GM12878 (cell line): ENCODE measurements at regions not wholly inside any gene's neighbourhood (a gene's known extent, or its start where the extent isn't known, plus 50 kb on each side); places are given as distances from the start of the nearest gene placed in this dataset.

Source experiments
- BCL11A ChIP-seq: IDR thresholded peaks from 2 replicates; pipeline ENCODE4 v1.6.1; 2011; ENCODE audit warnings: low read depth, low read length
- BCL3 ChIP-seq: IDR thresholded peaks from 2 replicates; pipeline ENCODE4 v1.6.1; 2011; ENCODE audit warnings: borderline replicate concordance, low read depth, mild to moderate bottlenecking, moderate library complexity, low read length; ENCODE audit not compliant: insufficient read depth, poor library complexity, severe bottlenecking
- EED ChIP-seq: sonication (generic); IDR thresholded peaks from 2 replicates; pipeline ENCODE4 v1.6.1; 2016; ENCODE audit warnings: antibody characterized with exemption, low read depth
- EP300 ChIP-seq, 2 experiments: fragments of 150-350 bp in 1 of 2; IDR thresholded peaks; 2 replicates each; pipeline ENCODE4 v1.6.1; 2011 to 2012; ENCODE audit warnings: low read depth in 2 of 2, low read length in 2 of 2, borderline replicate concordance in 1 of 2, improper control_type of control experiment in 1 of 2, inconsistent platforms in 1 of 2; ENCODE audit not compliant: control insufficient read depth in 1 of 2
- FOXM1 ChIP-seq: IDR thresholded peaks from 2 replicates; pipeline ENCODE4 v1.6.1; 2012; ENCODE audit warnings: low read depth, mild to moderate bottlenecking, inconsistent platforms, low read length, moderate library complexity
- HDAC2 ChIP-seq: fragments of 200-600 bp; sonication (generic); IDR thresholded peaks from 2 replicates; pipeline ENCODE4 v1.6.1; 2017
- IKZF2 ChIP-seq, 2 experiments: fragments of 450-650 bp; IDR thresholded peaks; 2 replicates each; pipeline ENCODE4 v1.6.1; 2017; ENCODE audit warnings: mild to moderate bottlenecking in 2 of 2, moderate library complexity in 2 of 2
- JUND ChIP-seq: IDR thresholded peaks from 2 replicates; pipeline ENCODE4 v1.6.1; 2012; ENCODE audit warnings: low read depth, mild to moderate bottlenecking, low read length, improper control_type of control experiment, moderate library complexity
- PRDM15 ChIP-seq: fragments of 450-650 bp; formaldehyde crosslinking; IDR thresholded peaks from 2 replicates; pipeline ENCODE4 v1.4.0; 2020; ENCODE audit warnings: mild to moderate bottlenecking, moderate library complexity
- RBBP5 ChIP-seq: fragments of 200-600 bp; sonication (generic); conservative IDR thresholded peaks from 2 replicates; pipeline ENCODE4 v1.6.1; 2016
- SMAD5 ChIP-seq: IDR thresholded peaks from 2 replicates; pipeline ENCODE4 v1.6.1; 2016; ENCODE audit warnings: antibody characterized with exemption, low read depth
- ZNF274 ChIP-seq: IDR thresholded peaks from one replicate; pipeline ENCODE4 v1.8.0; 2011; ENCODE audit not compliant: insufficient read length, insufficient read depth
- ZNF687 ChIP-seq: fragments of 450-650 bp; IDR thresholded peaks from 2 replicates; pipeline ENCODE4 v1.6.1; 2017; ENCODE audit warnings: mild to moderate bottlenecking, moderate library complexity

GRCh38 chr4:144296941-144297340 is 156.4 kb upstream of the GYPA start (continued):
- TF ChIP-seq PRDM15: no peak
- no peak for TF ChIP-seq EP300 (IDR thresholded peaks at IDR 0.05; ENCODE audit: borderline replicate concordance in 1 of 2, control insufficient read depth in 1 of 2, low read depth in 2 of 2, low read length in 2 of 2)
- TF ChIP-seq FOXM1: no peak
- no peak for TF ChIP-seq IKZF2 (IDR thresholded peaks at IDR 0.05)
- TF ChIP-seq HDAC2: no peak
- no peak for TF ChIP-seq EED
- TF ChIP-seq ZNF274: no peak
- no peak for TF ChIP-seq BCL11A
- no peak for TF ChIP-seq ZNF687
- TF ChIP-seq JUND: no peak
- TF ChIP-seq RBBP5: no peak
- TF ChIP-seq BCL3: no peak
- no peak for TF ChIP-seq SMAD5
- TF ChIP-seq, all 136 proteins: peak for 0
